ENCODE measurements at regions not wholly inside any gene's neighbourhood (a gene's known extent, or its start where the extent isn't known, plus 50 kb on each side); places are given as distances from the start of the nearest gene placed in this dataset.

DNA sequence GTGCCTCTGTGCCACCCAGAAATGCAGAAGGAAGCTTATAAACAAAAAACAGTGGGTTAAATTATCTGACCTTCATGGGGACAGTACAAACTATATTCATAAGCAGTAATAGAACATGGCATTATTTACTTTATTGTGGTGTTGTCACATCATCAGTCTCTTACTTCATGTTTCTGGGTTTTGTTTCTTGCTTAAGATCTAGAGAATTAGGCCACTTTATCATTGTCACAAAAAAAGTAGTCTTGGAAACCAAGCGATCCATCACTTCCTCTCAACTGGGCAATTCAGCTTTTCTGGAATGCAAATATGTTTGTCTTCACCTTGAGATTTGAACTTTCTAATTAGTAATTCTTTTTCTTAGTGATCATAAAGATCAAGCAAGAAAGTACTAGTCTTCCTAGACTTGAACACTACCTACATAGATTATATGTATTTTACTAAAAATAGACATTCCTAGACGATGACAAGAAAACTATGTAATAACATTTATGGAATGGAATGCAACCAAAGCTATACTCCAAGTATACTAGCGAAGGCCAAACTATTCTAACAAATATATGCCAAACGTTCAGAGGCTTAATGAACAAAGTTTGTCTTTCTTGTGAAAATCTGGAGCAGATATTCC, 363.4 kb downstream of the DAD1 start:
- ChIA-PET POLR2A (no interaction called here), CTCF (interaction anchor here (1.2 kb wide), 1 partner anchor 9 kb away, joined by 5 read pairs; no protein-coding TSS in a partner anchor)
- no peak for DNase-seq (ENCODE audit: extremely low spot score)
- TF ChIP-seq ARNT (IDR thresholded peaks at IDR 0.05): no peak
- no peak for TF ChIP-seq SP1 (IDR thresholded peaks at IDR 0.05)

GRCh38 chr14:22221508-22221907, 367.5 kb downstream of the DAD1 start:
- CTCF ChIA-PET: interaction anchor here (0.6 to 1.2 kb wide), 6 partner anchors 8 to 837 kb away, joined by 3 to 9 read pairs (median 4); no protein-coding TSS in a partner anchor
- peak; percentile 35 for DNase-seq (ENCODE audit: extremely low spot score)
- POLR2A ChIA-PET: no interaction called here
- TF ChIP-seq FOXK2 (IDR thresholded peaks at IDR 0.05) (no peak), HDGF (IDR thresholded peaks at IDR 0.05; ENCODE audit: borderline replicate concordance) (no peak), ARNT (IDR thresholded peaks at IDR 0.05) (no peak), SP1 (IDR thresholded peaks at IDR 0.05) (no peak), CTBP1 (IDR thresholded peaks at IDR 0.05; ENCODE audit: borderline replicate concordance) (no peak), ZNF384 (IDR thresholded peaks at IDR 0.05) (no peak)
- TF ChIP-seq, protein P1, sequence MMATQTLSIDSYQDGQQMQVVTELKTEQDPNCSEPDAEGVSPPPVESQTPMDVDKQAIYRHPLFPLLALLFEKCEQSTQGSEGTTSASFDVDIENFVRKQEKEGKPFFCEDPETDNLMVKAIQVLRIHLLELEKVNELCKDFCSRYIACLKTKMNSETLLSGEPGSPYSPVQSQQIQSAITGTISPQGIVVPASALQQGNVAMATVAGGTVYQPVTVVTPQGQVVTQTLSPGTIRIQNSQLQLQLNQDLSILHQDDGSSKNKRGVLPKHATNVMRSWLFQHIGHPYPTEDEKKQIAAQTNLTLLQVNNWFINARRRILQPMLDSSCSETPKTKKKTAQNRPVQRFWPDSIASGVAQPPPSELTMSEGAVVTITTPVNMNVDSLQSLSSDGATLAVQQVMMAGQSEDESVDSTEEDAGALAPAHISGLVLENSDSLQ (IDR thresholded peaks at IDR 0.05): no peak

DNA sequence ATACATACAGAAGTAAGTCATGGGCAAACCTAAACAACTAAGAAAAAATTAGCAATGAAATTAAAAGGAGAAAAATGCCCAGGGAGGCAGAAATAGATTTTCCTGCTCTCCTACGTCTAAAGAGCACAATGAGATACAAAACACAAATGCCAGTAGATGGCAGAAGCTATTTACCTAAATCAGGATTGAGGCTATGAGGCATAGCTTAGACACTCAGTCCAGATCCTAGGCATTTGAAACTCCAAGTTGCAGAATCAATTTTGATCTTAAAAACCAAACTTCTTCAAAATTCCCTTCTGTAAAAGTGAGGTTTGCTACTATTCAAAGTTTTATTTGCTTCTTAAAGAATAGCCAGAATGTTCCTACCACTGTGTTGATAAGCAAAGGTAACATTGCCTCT, 368.6 kb downstream of the DAD1 start:
- CTCF ChIA-PET: no interaction called here
- POLR2A ChIA-PET: no interaction called here
- TF ChIP-seq ELF4 (IDR thresholded peaks at IDR 0.05) (no peak), SUZ12 (IDR thresholded peaks at IDR 0.05) (no peak), LEF1 (IDR thresholded peaks at IDR 0.05; ENCODE audit: borderline replicate concordance) (no peak), ZNF384 (IDR thresholded peaks at IDR 0.05) (no peak), ARNT (IDR thresholded peaks at IDR 0.05) (no peak), TARDBP (IDR thresholded peaks at IDR 0.05) (no peak), CTBP1 (IDR thresholded peaks at IDR 0.05; ENCODE audit: borderline replicate concordance) (no peak), L3MBTL2 (conservative IDR thresholded peaks at IDR 0.05) (no peak), BHLHE40 (IDR thresholded peaks at IDR 0.05; ENCODE audit: borderline replicate concordance) (no peak), FOXA1 (IDR thresholded peaks at IDR 0.05) (no peak), FOXK2 (IDR thresholded peaks at IDR 0.05) (no peak), SP1 (IDR thresholded peaks at IDR 0.05) (no peak), HDGF (IDR thresholded peaks at IDR 0.05; ENCODE audit: borderline replicate concordance) (no peak), FOXM1 (IDR thresholded peaks at IDR 0.05; ENCODE audit: borderline replicate concordance) (no peak), NFRKB (IDR thresholded peaks at IDR 0.05) (no peak)
- TF ChIP-seq, protein P1 (IDR thresholded peaks at IDR 0.05): no peak
- no peak for DNase-seq (ENCODE audit: extremely low spot score)

DNA sequence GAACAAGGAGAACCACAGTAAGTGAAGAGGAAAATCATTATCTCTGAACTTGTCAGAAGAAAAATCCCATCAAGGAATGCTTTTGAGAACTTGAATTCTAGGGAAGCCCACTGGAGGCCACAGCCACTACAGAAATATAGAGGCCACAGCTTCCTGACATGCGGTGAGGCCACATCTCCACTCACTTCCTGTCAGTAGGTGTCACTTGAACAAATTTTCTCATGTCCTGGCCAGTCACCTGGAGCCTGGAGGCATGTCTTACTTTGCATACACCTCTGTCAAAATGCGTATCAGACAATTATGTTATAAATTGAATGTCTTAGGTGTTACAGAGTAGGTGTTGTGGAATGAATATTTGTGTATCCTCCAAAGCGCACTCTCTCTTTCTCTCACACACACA, 370.3 kb downstream of the DAD1 start:
- no peak for DNase-seq (ENCODE audit: extremely low spot score)
- CTCF ChIA-PET: interaction anchor here (0.9 kb wide), 1 partner anchor 171 kb away, joined by 3 read pairs; no protein-coding TSS in a partner anchor
- POLR2A ChIA-PET: no interaction called here
- TF ChIP-seq ZNF384 (IDR thresholded peaks at IDR 0.05) (no peak), L3MBTL2 (conservative IDR thresholded peaks at IDR 0.05) (no peak), FOXM1 (IDR thresholded peaks at IDR 0.05; ENCODE audit: borderline replicate concordance) (no peak), LEF1 (IDR thresholded peaks at IDR 0.05; ENCODE audit: borderline replicate concordance) (no peak), SP1 (IDR thresholded peaks at IDR 0.05) (no peak)

- no peak for TF ChIP-seq SP1 (IDR thresholded peaks at IDR 0.05)
- no peak for TF ChIP-seq FOXA1 (IDR thresholded peaks at IDR 0.05)
- no peak for TF ChIP-seq TARDBP (IDR thresholded peaks at IDR 0.05)
- TF ChIP-seq SUZ12 (IDR thresholded peaks at IDR 0.05): no peak
- TF ChIP-seq FOXM1 (IDR thresholded peaks at IDR 0.05; ENCODE audit: borderline replicate concordance): no peak
- TF ChIP-seq LEF1 (IDR thresholded peaks at IDR 0.05; ENCODE audit: borderline replicate concordance): no peak
- no peak for TF ChIP-seq ARNT (IDR thresholded peaks at IDR 0.05)
- TF ChIP-seq, protein P1 (IDR thresholded peaks at IDR 0.05): no peak
- TF ChIP-seq NFRKB (IDR thresholded peaks at IDR 0.05): no peak
- TF ChIP-seq CTBP1 (IDR thresholded peaks at IDR 0.05; ENCODE audit: borderline replicate concordance): no peak
- TF ChIP-seq ZNF384 (IDR thresholded peaks at IDR 0.05): no peak
- no peak for TF ChIP-seq ELF4 (IDR thresholded peaks at IDR 0.05)
- no peak for DNase-seq (ENCODE audit: extremely low spot score)
- ChIA-PET CTCF (interaction anchor here (0.6 to 1.1 kb wide), 2 partner anchors 8 to 166 kb away, joined by 5 to 9 read pairs; no protein-coding TSS in a partner anchor), POLR2A (no interaction called here)
Measured at GRCh38 chr14:22213120-22213519, 375.9 kb downstream of the DAD1 start.

- ChIA-PET POLR2A (no interaction called here), CTCF (no interaction called here)
- TF ChIP-seq ELF4 (IDR thresholded peaks at IDR 0.05) (no peak), FOXA1 (IDR thresholded peaks at IDR 0.05) (no peak), LEF1 (IDR thresholded peaks at IDR 0.05; ENCODE audit: borderline replicate concordance) (no peak), SP1 (IDR thresholded peaks at IDR 0.05) (no peak), SUZ12 (IDR thresholded peaks at IDR 0.05) (no peak), TARDBP (IDR thresholded peaks at IDR 0.05) (no peak), HDGF (IDR thresholded peaks at IDR 0.05; ENCODE audit: borderline replicate concordance) (no peak), ZNF384 (IDR thresholded peaks at IDR 0.05) (no peak), L3MBTL2 (conservative IDR thresholded peaks at IDR 0.05) (no peak), ARNT (IDR thresholded peaks at IDR 0.05) (no peak), FOXK2 (IDR thresholded peaks at IDR 0.05) (no peak), CTBP1 (IDR thresholded peaks at IDR 0.05; ENCODE audit: borderline replicate concordance) (no peak), BHLHE40 (IDR thresholded peaks at IDR 0.05; ENCODE audit: borderline replicate concordance) (no peak)
- TF ChIP-seq, protein P1 (IDR thresholded peaks at IDR 0.05): no peak
- DNase-seq (ENCODE audit: extremely low spot score): no peak
Measured at GRCh38 chr14:22210906-22211305, 378.1 kb downstream of the DAD1 start.

All from HEK293T (cell line).